MM.1S (cell line): ENCODE measurements at regions not wholly inside any gene's neighbourhood (a gene's known extent, or its start where the extent isn't known, plus 50 kb on each side); places are given as distances from the start of the nearest gene placed in this dataset.

Experiments
- EZH2 ChIP-seq: fragments of 300-600 bp; sonication (generic); optimal IDR thresholded peaks from 2 replicates; pipeline ENCODE3; 2017; ENCODE audit warnings: low read depth, mild to moderate bottlenecking, antibody characterized with exemption, low read length, mixed read lengths
- EZH2phosphoT487 ChIP-seq: fragments of 300-600 bp; sonication (generic); IDR thresholded peaks from 2 replicates; pipeline ENCODE4 v1.6.1; 2018; ENCODE audit warnings: antibody characterized with exemption, low read length
- TF ChIP-seq, protein P1 (sequence below): fragments of 300-600 bp; sonication (generic); IDR thresholded peaks from 2 replicates; pipeline ENCODE4 v1.5.1; 2016; ENCODE audit warnings: antibody characterized with exemption, low read length, mixed read lengths

- TF ChIP-seq, protein P1, sequence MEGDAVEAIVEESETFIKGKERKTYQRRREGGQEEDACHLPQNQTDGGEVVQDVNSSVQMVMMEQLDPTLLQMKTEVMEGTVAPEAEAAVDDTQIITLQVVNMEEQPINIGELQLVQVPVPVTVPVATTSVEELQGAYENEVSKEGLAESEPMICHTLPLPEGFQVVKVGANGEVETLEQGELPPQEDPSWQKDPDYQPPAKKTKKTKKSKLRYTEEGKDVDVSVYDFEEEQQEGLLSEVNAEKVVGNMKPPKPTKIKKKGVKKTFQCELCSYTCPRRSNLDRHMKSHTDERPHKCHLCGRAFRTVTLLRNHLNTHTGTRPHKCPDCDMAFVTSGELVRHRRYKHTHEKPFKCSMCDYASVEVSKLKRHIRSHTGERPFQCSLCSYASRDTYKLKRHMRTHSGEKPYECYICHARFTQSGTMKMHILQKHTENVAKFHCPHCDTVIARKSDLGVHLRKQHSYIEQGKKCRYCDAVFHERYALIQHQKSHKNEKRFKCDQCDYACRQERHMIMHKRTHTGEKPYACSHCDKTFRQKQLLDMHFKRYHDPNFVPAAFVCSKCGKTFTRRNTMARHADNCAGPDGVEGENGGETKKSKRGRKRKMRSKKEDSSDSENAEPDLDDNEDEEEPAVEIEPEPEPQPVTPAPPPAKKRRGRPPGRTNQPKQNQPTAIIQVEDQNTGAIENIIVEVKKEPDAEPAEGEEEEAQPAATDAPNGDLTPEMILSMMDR = no peak
- TF ChIP-seq EZH2phosphoT487 = no peak
- TF ChIP-seq EZH2 = no peak
Observed at GRCh38 chr2:79428745-79429144, 84.1 kb upstream of the CTNNA2 start.
